MCF 10A (cell line): ENCODE measurements at regions not wholly inside any gene's neighbourhood (a gene's known extent, or its start where the extent isn't known, plus 50 kb on each side); places are given as distances from the start of the nearest gene placed in this dataset.

Experiments
- BruUV-seq: library from RNA; stranded (reverse); fragments of 400-500 nt; replicated peaks from 2 replicates; lab custom pipeline; 2021; lab: Mats Ljungman, UMichigan
- CTCF ChIA-PET: fragments of 300-600 bp; sonication (Branson Sonifier 250); formaldehyde crosslinking; extraction: SDS; loops from one replicate; lab custom pipeline; 2021; ENCODE audit warnings: antibody characterized with exemption, inconsistent platforms; lab: Yijun Ruan, JAX
- POLR2A ChIA-PET: fragments of 300-600, 350-650 bp; sonication (Branson Sonifier 250); formaldehyde crosslinking; extraction: SDS; loops from one replicate; lab custom pipeline; 2020; ENCODE audit warnings: antibody characterized with exemption, inconsistent platforms; lab: Yijun Ruan, JAX
- DNase-seq: peaks from one replicate; pipeline ENCODE4 v3.0.0-alpha.2; 2018; ENCODE audit not compliant: unreplicated experiment
- H3K27ac Mint-ChIP-seq: one replicate; pipeline ENCODE4 v1.8.0; 2022; ENCODE audit warnings: mild to moderate bottlenecking, low read depth, mixed read lengths; ENCODE audit not compliant: unreplicated experiment
- H3K27me3 Mint-ChIP-seq: one replicate; pipeline ENCODE4 v1.8.0; 2022; ENCODE audit warnings: mixed read lengths; ENCODE audit not compliant: insufficient read depth, unreplicated experiment
- H3K36me3 Mint-ChIP-seq: one replicate; pipeline ENCODE4 v1.8.0; 2022; ENCODE audit warnings: mild to moderate bottlenecking, moderate library complexity, mixed read lengths; ENCODE audit not compliant: insufficient read depth, unreplicated experiment
- H3K4me1 Mint-ChIP-seq: one replicate; pipeline ENCODE4 v1.8.0; 2022; ENCODE audit warnings: mixed read lengths; ENCODE audit not compliant: insufficient read depth, unreplicated experiment
- H3K4me3 Mint-ChIP-seq: one replicate; pipeline ENCODE4 v1.8.0; 2022; ENCODE audit warnings: mild to moderate bottlenecking, moderate library complexity, mixed read lengths; ENCODE audit not compliant: unreplicated experiment
- H3K9me3 Mint-ChIP-seq: one replicate; pipeline ENCODE4 v1.8.0; 2022; ENCODE audit warnings: mixed read lengths; ENCODE audit not compliant: unreplicated experiment
- CTCF ChIP-seq: fragments of 200-600 bp; IDR thresholded peaks from one replicate; pipeline ENCODE4 v1.8.0; 2022; ENCODE audit warnings: antibody characterized with exemption, mild to moderate bottlenecking; ENCODE audit not compliant: unreplicated experiment
- intact Hi-C: fragments of 100-400 bp; cut with micrococcal nuclease; formaldehyde crosslinking; loops from 2 replicates; pipeline ENCODE4 v1.14.1; 2022

- DNase-seq, result no peak
- BruUV-seq, result no TSS peak
- intact Hi-C loops, result no loop called here
- no peak overlapping the region for H3K27ac Mint-ChIP-seq
- H3K4me1 Mint-ChIP-seq, result peaks cover 8% of the 10 kb centered on the region
- ChIA-PET CTCF (interaction anchor here (1.1 kb wide), 1 partner anchor 63 kb away, joined by 3 read pairs; no protein-coding TSS in a partner anchor), POLR2A (no interaction called here)
- no peaks in the 10 kb centered on the region for H3K27me3 Mint-ChIP-seq
- H3K4me3 Mint-ChIP-seq, result no peak overlapping the region
- H3K9me3 Mint-ChIP-seq, result peaks cover 7% of the 10 kb centered on the region
- no peaks in the 10 kb centered on the region for H3K36me3 Mint-ChIP-seq
- no peak for TF ChIP-seq CTCF
Observed at GRCh38 chr9:82543726-82544125, 519.2 kb downstream of the RASEF start.

- BruUV-seq, result no TSS peak
- Mint-ChIP-seq H3K36me3 (no peaks in the 10 kb centered on the region), H3K4me1 (no peaks in the 10 kb centered on the region), H3K27me3 (no peaks in the 10 kb centered on the region), H3K4me3 (no peak overlapping the region), H3K9me3 (peaks cover 7% of the 10 kb centered on the region), H3K27ac (no peak overlapping the region)
- intact Hi-C loops, result no loop called here
- no peak for TF ChIP-seq CTCF
- no peak for DNase-seq
- ChIA-PET POLR2A (no interaction called here), CTCF (no interaction called here)
Observed at GRCh38 chr9:82546136-82546535, 516.8 kb downstream of the RASEF start.

- no peak for TF ChIP-seq CTCF
- no peak overlapping the region for H3K4me3 Mint-ChIP-seq
- no peak for DNase-seq
- no peak overlapping the region for H3K27ac Mint-ChIP-seq
- ChIA-PET POLR2A (no interaction called here), CTCF (interaction anchor here (0.6 to 1.0 kb wide), 2 partner anchors 15 to 1024 kb away, joined by 3 read pairs; no protein-coding TSS in a partner anchor)
- no peaks in the 10 kb centered on the region for H3K4me1 Mint-ChIP-seq
- no peaks in the 10 kb centered on the region for H3K36me3 Mint-ChIP-seq
- intact Hi-C loops, result no loop called here
- BruUV-seq, result no TSS peak
- no peaks in the 10 kb centered on the region for H3K27me3 Mint-ChIP-seq
- peaks cover 7% of the 10 kb centered on the region for H3K9me3 Mint-ChIP-seq
Observed at GRCh38 chr9:82547995-82548394, 514.9 kb downstream of the RASEF start.

GRCh38 chr9:82549174-82549821 lies 513.6 kb downstream of the RASEF start:
- DNase-seq, result peak; percentile 10
- Mint-ChIP-seq H3K27me3 (no peaks in the 10 kb centered on the region), H3K4me1 (no peaks in the 10 kb centered on the region), H3K27ac (no peak overlapping the region), H3K36me3 (no peaks in the 10 kb centered on the region), H3K9me3 (peaks cover 7% of the 10 kb centered on the region), H3K4me3 (no peak overlapping the region)
- CTCF ChIA-PET, result interaction anchor here (0.6 to 1.5 kb wide), 2 partner anchors 57 to 250 kb away, joined by 4 to 5 read pairs; no protein-coding TSS in a partner anchor
- no peak for TF ChIP-seq CTCF
- BruUV-seq, result no TSS peak
- intact Hi-C loops, result no loop called here
- POLR2A ChIA-PET, result interaction anchor here (2.0 kb wide), 1 partner anchor 9 kb away, joined by 6 read pairs; no protein-coding TSS in a partner anchor
